GM19239 (cell line): ENCODE measurements at regions not wholly inside any gene's neighbourhood (a gene's known extent, or its start where the extent isn't known, plus 50 kb on each side); places are given as distances from the start of the nearest gene placed in this dataset.

Experiments
- DNase-seq: peaks from one replicate; pipeline ENCODE4 v3.0.0; 2011; ENCODE audit warnings: low spot score; ENCODE audit not compliant: insufficient read length
- FAIRE-seq: peaks from 2 replicates; lab custom pipeline; 2011; peaks lifted over from hg19 to GRCh38; lab: Jason Lieb, UNC

- DNase-seq = no peak
- FAIRE-seq = no peak
Measured at GRCh38 chr4:180512801-180513475, 1730.3 kb upstream of the TENM3 start.

GRCh38 chr4:180518906-180519305, 1724.3 kb upstream of the TENM3 start:
- FAIRE-seq (no peak), DNase-seq (no peak)

- FAIRE-seq = no peak
- DNase-seq = no peak
Measured at GRCh38 chr4:180521181-180521580, 1722.0 kb upstream of the TENM3 start.

DNA sequence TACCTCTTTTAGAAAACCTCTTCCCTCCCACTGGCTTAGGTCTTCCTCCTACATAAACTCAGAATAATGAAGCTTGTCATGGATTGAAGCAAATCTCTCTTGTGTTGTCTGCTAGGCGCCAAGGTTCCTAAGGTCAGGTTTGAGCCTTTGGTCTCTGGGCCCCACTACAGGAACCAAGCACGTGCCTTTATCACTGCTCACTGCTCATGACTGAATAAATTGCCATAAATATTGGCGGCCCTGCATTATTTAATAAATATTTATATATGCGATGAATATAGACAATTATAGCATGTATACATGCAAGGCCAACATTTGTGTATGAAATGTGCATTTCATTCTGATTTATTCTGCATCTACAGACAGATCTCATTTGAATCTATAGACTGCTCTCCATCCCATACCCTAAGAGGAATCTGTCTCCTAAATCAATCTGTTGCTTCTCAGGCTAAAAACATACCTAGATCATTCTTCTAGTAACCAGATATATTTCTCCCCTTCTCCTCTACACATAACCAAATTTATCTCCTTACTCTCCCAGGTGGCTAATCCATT, 1717.6 kb upstream of the TENM3 start:
- FAIRE-seq (no peak), DNase-seq (no peak)

DNA sequence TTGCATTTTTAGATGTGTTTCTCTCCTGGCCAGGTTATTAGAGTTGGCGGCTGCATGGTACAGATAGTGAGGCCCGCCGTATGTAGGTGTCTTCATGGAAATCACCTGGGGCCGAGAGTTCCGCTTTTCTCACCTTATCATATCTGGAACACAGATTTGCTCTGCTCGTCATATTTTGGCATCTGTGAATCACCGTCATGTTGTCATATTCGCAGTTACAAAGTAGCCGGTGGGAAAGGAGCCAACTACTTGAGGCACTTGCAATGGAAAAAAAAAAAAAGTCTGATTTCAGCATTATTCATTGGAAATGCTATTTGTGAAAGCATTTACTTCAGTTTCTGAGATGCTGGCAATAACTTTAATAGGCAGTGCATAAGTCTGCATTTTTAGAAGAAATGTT, 1715.2 kb upstream of the TENM3 start:
- DNase-seq = no peak
- no peak for FAIRE-seq

- DNase-seq = no peak
- FAIRE-seq = no peak
Measured at GRCh38 chr4:180530787-180531186, 1712.4 kb upstream of the TENM3 start.

DNA sequence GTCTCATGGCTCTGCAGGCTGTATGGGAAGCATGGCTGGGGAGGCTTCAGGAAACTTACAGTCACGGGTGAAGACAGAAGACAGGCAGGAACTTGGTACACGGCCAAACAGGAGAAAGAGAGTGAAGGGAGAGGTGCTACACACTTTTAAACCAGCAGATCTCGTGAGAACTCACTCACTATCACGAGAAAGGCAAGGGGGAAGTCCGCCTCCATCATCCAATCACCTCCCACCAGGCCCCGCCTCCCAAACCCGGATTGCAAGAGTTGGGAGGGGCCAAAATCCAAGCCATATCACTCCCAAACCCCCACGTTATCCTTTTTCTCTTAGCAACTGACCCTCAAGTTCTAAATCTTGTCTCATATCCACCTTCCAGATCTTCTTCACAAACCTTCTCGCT, 1710.5 kb upstream of the TENM3 start:
- FAIRE-seq = no peak
- DNase-seq = no peak

DNA sequence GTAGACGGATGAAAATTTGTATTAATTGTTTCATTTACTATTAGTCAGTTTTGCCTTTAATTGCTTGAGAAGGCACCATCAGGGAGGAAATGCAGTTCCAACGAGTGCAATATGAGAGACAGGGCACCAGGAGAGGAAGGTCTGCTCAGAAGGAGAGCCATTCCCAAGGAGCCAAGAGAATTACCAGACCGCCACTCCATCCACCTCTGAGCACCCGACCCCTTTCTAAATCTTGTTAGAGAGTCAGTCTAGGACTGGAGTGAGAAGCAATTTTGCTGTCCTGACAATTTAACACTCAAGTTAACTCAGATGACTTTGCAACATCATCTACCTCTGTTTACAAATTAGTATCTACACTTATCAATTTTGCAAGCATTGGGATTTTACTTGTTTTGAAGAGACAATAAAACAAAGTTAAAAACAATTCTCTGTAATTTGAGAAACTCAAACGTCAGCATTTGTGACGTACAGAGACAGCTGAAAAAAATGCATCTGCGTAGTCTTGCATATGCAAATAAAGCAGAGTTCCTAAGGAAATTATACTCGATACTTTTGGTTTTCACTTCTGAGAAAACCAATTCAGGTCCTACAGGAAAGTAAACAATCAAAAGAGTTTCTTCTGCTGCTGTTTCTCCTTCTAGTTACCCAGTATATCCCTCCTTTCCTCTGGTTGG, 1704.7 kb upstream of the TENM3 start:
- no peak for DNase-seq
- no peak for FAIRE-seq

GRCh38 chr4:180539284-180539683, 1703.9 kb upstream of the TENM3 start:
- FAIRE-seq (no peak), DNase-seq (no peak)

DNA sequence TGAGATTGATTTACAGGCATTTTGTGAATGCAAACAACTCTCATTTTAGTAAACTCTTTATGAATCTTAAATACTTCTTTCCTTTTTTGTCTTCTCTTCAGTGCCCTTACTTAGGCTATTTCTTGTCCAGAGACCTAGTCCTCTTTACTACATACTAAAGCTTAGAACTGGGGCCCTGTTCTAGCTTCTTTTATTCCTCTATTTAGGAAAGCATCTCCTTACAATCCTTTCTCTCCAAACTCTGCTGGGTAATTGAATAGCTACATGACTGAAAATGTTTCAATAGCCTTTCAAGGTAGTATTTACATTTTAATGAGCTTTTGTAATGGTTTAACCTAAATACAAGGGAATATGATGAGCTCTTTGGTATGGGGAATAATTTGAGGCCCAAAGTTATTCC, 1701.5 kb upstream of the TENM3 start:
- DNase-seq = no peak
- no peak for FAIRE-seq

DNA sequence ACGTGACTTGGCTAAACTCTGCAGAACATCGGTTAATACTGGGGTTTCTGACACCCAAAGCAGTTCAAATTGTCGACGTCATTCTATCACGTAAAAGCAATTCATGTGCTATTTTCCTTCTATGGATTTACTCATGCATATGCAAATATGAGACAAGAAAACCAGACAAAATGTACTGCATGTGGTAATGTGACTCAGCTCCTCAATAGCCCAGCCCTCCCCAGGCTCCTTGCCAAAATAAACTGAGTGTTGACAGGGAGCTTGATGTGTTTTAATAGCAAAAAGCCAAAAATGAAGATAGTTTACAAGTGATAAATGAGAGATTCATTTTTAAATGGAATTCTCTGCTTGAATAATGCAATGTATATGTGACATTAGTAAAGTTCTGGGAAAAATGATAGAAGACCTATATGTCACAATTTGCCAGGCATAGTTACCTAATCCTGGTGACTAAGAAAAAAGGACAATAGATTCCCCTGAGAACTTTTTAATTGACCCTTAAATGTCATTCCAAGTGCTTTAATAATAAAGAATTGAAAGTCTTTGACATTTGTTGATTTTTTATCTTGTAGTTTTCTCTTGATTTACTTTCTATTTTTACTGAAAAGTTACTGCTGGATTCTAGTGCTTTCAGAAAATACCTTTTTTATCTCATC, 1700.6 kb upstream of the TENM3 start:
- FAIRE-seq (no peak), DNase-seq (no peak)

GRCh38 chr4:180550106-180550505, 1693.1 kb upstream of the TENM3 start:
- no peak for FAIRE-seq
- no peak for DNase-seq

GRCh38 chr4:180557348-180557747, 1685.9 kb upstream of the TENM3 start:
- FAIRE-seq = no peak
- no peak for DNase-seq

DNA sequence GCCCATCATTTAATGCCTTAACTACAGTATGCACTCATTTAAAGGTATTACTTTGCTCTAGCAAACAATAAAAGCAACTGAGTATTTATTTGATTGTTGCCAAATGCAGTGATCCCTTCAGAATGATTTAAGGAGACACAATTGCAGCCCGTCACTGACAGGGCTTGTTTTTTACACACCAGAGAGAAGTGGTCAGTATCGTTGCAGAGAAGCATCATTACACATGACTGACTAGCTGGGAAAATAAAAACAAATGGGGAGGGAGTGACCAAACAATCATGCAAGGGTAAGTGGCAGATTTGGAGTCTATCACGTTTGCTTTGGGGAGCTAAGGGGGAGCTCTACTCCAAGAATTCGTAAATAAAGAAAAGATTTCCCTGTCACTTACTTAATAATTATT, 1685.3 kb upstream of the TENM3 start:
- DNase-seq = no peak
- FAIRE-seq = no peak

GRCh38 chr4:180558427-180558826, 1684.8 kb upstream of the TENM3 start:
- DNase-seq (no peak), FAIRE-seq (no peak)

- no peak for DNase-seq
- FAIRE-seq = no peak
Measured at GRCh38 chr4:180560896-180561295, 1682.3 kb upstream of the TENM3 start.

DNA sequence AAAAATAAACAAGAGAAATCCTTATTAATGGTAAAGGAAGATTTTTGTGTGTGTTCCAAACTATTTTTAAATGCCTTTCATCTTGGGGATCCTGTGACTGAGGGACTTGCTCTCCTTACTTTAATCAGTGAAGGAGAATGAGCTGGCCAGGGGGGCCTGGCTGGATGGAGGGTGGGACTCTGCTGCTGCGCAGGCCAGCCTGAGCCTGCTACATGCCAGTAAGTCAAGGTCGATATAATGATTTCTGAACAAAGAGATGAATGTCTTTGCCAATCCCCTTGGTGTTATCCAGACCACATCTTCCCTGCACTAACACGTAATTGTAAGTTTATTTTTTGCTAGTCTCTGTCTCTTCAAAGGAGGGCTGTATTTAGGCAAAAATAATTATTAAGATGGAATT, 1679.2 kb upstream of the TENM3 start:
- DNase-seq = no peak
- FAIRE-seq = no peak

DNA sequence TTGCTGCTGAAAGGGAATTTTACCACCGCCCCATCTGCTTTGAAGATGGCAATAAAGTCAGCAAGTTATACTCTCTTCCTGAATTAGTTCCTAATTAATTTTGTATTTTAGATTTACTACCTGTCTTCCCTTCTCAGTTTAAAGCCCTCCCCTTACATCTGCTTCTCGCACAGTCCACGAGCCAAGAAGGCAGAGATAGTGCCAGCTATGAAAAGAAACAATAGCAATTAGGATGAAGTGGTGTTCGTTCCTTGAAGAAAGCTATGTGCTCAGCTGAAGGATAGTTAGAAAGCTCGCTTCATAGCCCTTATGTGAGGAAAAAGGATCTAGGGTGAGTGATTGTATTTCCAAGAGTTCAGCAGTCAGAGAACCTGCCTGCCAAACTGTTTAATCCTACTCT, 1678.8 kb upstream of the TENM3 start:
- FAIRE-seq = no peak
- no peak for DNase-seq

DNA sequence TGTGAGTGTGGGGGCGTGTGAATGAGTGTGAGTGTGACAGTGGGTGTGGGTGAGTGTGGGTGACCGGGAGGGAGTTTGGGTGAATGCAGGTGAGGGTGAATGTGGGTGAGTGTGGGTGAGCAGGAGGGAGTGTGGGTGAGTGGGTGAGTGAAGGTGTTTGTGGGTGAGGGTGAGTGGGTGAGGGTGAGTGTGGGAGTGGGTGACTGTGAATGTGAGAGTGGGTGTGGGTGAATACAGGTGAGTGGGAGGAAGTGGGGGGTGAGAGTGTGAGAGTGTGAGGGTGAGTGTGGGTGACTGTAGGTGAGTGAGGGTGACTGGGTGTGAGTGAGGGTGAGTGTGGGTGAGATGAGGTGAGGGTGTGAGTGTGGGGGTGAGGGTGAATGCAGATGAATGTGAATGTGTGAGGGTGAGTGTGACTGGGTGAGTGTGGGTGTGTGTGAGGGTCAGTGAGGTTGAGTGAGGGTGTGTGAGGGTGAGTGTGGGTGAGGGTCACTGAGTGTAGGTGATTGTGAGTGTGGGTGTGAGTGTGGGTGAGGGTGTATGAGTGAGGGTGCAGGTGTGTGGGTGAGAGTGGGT, 1677.3 kb upstream of the TENM3 start:
- no peak for DNase-seq
- no peak for FAIRE-seq

DNA sequence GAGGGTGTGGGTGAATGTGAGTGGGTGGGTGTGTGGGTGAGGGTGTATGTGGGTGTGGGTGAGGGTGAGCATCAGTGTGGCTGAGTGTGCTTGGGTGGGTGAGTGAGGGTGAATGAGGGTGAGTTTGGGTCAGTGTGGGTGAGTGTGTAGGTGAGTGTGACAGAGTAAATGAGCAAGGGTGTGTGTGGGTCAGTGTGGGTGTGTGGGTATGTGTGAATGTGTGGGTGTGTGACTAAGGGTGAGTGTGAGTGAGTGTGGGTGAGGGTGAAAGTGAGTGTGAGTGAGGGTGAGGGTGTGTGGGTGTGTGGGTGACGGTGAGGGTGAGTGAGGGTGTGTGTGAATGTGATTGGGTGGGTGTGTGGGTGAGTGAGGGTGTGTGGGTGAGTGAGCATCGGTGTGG, 1676.7 kb upstream of the TENM3 start:
- FAIRE-seq (no peak), DNase-seq (no peak)

DNA sequence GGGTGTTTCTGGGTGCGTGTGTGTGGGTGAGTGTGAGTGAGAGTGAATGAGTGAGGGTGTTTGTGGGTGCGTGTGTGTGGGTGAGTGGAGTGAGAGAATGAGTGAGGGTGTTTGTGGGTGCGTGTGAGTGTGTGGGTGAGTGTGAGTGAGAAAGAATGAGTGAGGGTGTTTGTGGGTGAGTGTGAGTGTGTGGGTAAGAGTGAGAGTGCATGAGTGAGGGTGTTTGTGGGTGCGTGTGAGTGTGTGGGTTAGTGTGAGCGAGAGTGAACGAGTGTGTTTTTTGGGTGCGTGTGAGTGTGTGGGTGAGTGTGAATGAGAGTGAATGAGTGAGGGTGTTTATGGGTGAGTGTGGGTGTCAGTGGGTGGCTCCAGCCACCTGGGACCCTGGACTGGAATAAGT, 1676.1 kb upstream of the TENM3 start:
- no peak for DNase-seq
- FAIRE-seq = no peak
